Neural cell (in vitro differentiated cells): ENCODE measurements at regions not wholly inside any gene's neighbourhood (a gene's known extent, or its start where the extent isn't known, plus 50 kb on each side); places are given as distances from the start of the nearest gene placed in this dataset.

Experiments used
- H2AFZ ChIP-seq: fragments of 200-600, 300-800 bp; sonication (generic), shearing (Covaris generic); 2 replicates; pipeline ENCODE4 v1.6.0; 2014; ENCODE audit warnings: low read depth, mild to moderate bottlenecking, antibody characterized with exemption, low read length, moderate library complexity
- H3F3A ChIP-seq: fragments of 200-600 bp; shearing (Covaris generic); 2 replicates; pipeline ENCODE4 v1.6.1; 2016; ENCODE audit warnings: mild to moderate bottlenecking, moderate library complexity, mixed read lengths, antibody characterized with exemption, low read length; ENCODE audit not compliant: insufficient read depth, poor library complexity, severe bottlenecking
- H3K27ac ChIP-seq: fragments of 200-600, 300-800 bp; sonication (generic), shearing (Covaris generic); 2 replicates; pipeline ENCODE4 v1.5.1; 2014; ENCODE audit warnings: mild to moderate bottlenecking, low read length, moderate library complexity
- H3K27me3 ChIP-seq: fragments of 300-800, 200-600 bp; sonication (generic), shearing (Covaris generic); 2 replicates; pipeline ENCODE4 v1.6.0; 2014; ENCODE audit warnings: mild to moderate bottlenecking, low read depth, low read length, moderate library complexity; ENCODE audit not compliant: insufficient read depth
- H3K36me3 ChIP-seq: fragments of 300-800, 200-600 bp; sonication (generic), shearing (Covaris generic); 2 replicates; pipeline ENCODE4 v1.5.1; 2014; ENCODE audit warnings: mild to moderate bottlenecking, antibody characterized with exemption, low read length, moderate library complexity; ENCODE audit not compliant: insufficient read depth
- H3K4me2 ChIP-seq: fragments of 300-800, 200-600 bp; sonication (generic), shearing (Covaris generic); 2 replicates; pipeline ENCODE4 v1.6.0; 2014; ENCODE audit warnings: mild to moderate bottlenecking, low read length
- H3K4me3 ChIP-seq: fragments of 300-800, 200-600 bp; sonication (generic), shearing (Covaris generic); 2 replicates; pipeline ENCODE4 v1.5.1; 2014; ENCODE audit warnings: mild to moderate bottlenecking, low read length, moderate library complexity
- H3K79me2 ChIP-seq: fragments of 200-600 bp; shearing (Covaris generic); replicated peaks from 2 replicates; pipeline ENCODE4 v1.6.0; 2014; ENCODE audit warnings: mild to moderate bottlenecking, low read length, moderate library complexity; ENCODE audit not compliant: insufficient read depth
- H3K9ac ChIP-seq: fragments of 300-800, 200-600 bp; sonication (generic), shearing (Covaris generic); 2 replicates; pipeline ENCODE4 v1.6.1; 2016; ENCODE audit warnings: mild to moderate bottlenecking, low read length, mixed read lengths
- H3K9me2 ChIP-seq: fragments of 200-600 bp; shearing (Covaris generic); 2 replicates; pipeline ENCODE4 v1.6.1; 2016; ENCODE audit warnings: mild to moderate bottlenecking, low read length, mixed read lengths; ENCODE audit not compliant: insufficient read depth
- H3K9me3 ChIP-seq: fragments of 200-600, 300-800 bp; sonication (generic), shearing (Covaris generic); 2 replicates; pipeline ENCODE4 v1.6.1; 2016; ENCODE audit warnings: mild to moderate bottlenecking, mixed run types, low read length, moderate library complexity, mixed read lengths
- H4K20me1 ChIP-seq: fragments of 200-600 bp; shearing (Covaris generic); 2 replicates; pipeline ENCODE4 v1.6.1; 2016; ENCODE audit warnings: mild to moderate bottlenecking, mixed run types; ENCODE audit not compliant: insufficient read depth
- EP300 ChIP-seq: fragments of 450-650 bp; conservative IDR thresholded peaks from 2 replicates; pipeline ENCODE4 v1.6.1; 2014; ENCODE audit warnings: antibody characterized with exemption, mild to moderate bottlenecking, moderate library complexity; ENCODE audit not compliant: poor library complexity, severe bottlenecking
- EZH2 ChIP-seq: fragments of 200-600, 300-800 bp; shearing (Covaris generic), sonication (generic); IDR thresholded peaks from 2 replicates; pipeline ENCODE4 v1.6.1; 2014; ENCODE audit warnings: antibody characterized with exemption, low read length, borderline replicate concordance, mild to moderate bottlenecking; ENCODE audit not compliant: insufficient read depth, poor library complexity, severe bottlenecking
- MXI1 ChIP-seq: fragments of 450-650 bp; conservative IDR thresholded peaks from 2 replicates; pipeline ENCODE4 v1.6.1; 2014; ENCODE audit warnings: antibody characterized with exemption, mild to moderate bottlenecking; ENCODE audit not compliant: poor library complexity, severe bottlenecking
- POLR2AphosphoS5 ChIP-seq: IDR thresholded peaks from 2 replicates; pipeline ENCODE4 v1.6.1; 2012
- RAD21 ChIP-seq: fragments of 450-650 bp; conservative IDR thresholded peaks from 2 replicates; pipeline ENCODE4 v1.6.1; 2014; ENCODE audit warnings: antibody characterized with exemption, mild to moderate bottlenecking, moderate library complexity
- REST ChIP-seq: IDR thresholded peaks from 2 replicates; pipeline ENCODE4 v1.6.1; 2012; ENCODE audit warnings: borderline replicate concordance
- SMC3 ChIP-seq: fragments of 450-650 bp; conservative IDR thresholded peaks from 2 replicates; pipeline ENCODE4 v1.6.1; 2014; ENCODE audit warnings: antibody characterized with exemption, mild to moderate bottlenecking, moderate library complexity; ENCODE audit not compliant: poor library complexity

- Histone ChIP-seq H3K79me2 (no peaks in the 10 kb centered on the region), H3K27ac (no peak overlapping the region), H3K9me2 (no peaks in the 10 kb centered on the region), H3K4me3 (no peak overlapping the region), H3K4me2 (no peak overlapping the region), H3K9ac (no peak overlapping the region), H4K20me1 (no peaks in the 10 kb centered on the region), H3K9me3 (no peaks in the 10 kb centered on the region), H3K27me3 (no peaks in the 10 kb centered on the region), H2AFZ (no peak overlapping the region), H3F3A (no peaks in the 10 kb centered on the region), H3K36me3 (no peaks in the 10 kb centered on the region)
- TF ChIP-seq MXI1 (no peak), SMC3 (no peak)
Observed at GRCh38 chr20:43843965-43844660, 70.5 kb upstream of the TOX2 start.

GRCh38 chr20:43843096-43843964, 71.3 kb upstream of the TOX2 start:
- no peak for TF ChIP-seq EZH2
- no peak for TF ChIP-seq SMC3
- TF ChIP-seq REST: no peak
- no peak for TF ChIP-seq RAD21
- no peak for TF ChIP-seq POLR2AphosphoS5
- TF ChIP-seq EP300: no peak
- no peaks in the 10 kb centered on the region for H3K9me2 ChIP-seq
- no peak overlapping the region for H3K9ac ChIP-seq

More at GRCh38 chr20:43843096-43843964, 71.3 kb upstream of the TOX2 start:
- Histone ChIP-seq H3K4me3 (no peak overlapping the region), H3K27ac (no peak overlapping the region), H2AFZ (no peak overlapping the region), H3K27me3 (no peaks in the 10 kb centered on the region), H3K4me2 (no peak overlapping the region), H3F3A (no peaks in the 10 kb centered on the region), H3K79me2 (no peaks in the 10 kb centered on the region), H3K36me3 (no peaks in the 10 kb centered on the region), H4K20me1 (no peaks in the 10 kb centered on the region), H3K9me3 (no peaks in the 10 kb centered on the region)
